A549 (cell line): ENCODE measurements at regions not wholly inside any gene's neighbourhood (a gene's known extent, or its start where the extent isn't known, plus 50 kb on each side); places are given as distances from the start of the nearest gene placed in this dataset.

Source experiments
- CHD4 ChIP-seq: fragments of 200-600 bp; sonication (generic); IDR thresholded peaks from 2 replicates; pipeline ENCODE4 v1.6.1; 2016; ENCODE audit warnings: antibody characterized with exemption, mild to moderate bottlenecking, borderline replicate concordance
- CTCF ChIP-seq: fragments of >200 bp; sonication (Bioruptor Twin); formaldehyde crosslinking; IDR thresholded peaks from 3 replicates; pipeline ENCODE4 v1.5.1; 2016
- EP300 ChIP-seq, 2 experiments: fragments of >200 bp; sonication (Bioruptor Twin); formaldehyde crosslinking; IDR thresholded peaks; 2 replicates in 1 of 2; 3 replicates in 1 of 2; pipeline ENCODE4 v1.6.1; 2016 to 2017
- POLR2A ChIP-seq: IDR thresholded peaks from 2 replicates; pipeline ENCODE4 v1.6.1; 2012; ENCODE audit warnings: mild to moderate bottlenecking, low read length

- TF ChIP-seq CHD4 (no peak), CTCF (no peak), POLR2A (no peak), EP300 (IDR thresholded peaks at IDR 0.05) (no peak)
These were observed 114.9 kb upstream of the TOM1L1 start for GRCh38 chr17:54785643-54786268.
